OCI-LY1 (cell line): ENCODE measurements at regions not wholly inside any gene's neighbourhood (a gene's known extent, or its start where the extent isn't known, plus 50 kb on each side); places are given as distances from the start of the nearest gene placed in this dataset.

Source experiments
- H2AFZ ChIP-seq: fragments of 200-600 bp; sonication (generic), shearing (Covaris generic); 2 replicates; pipeline ENCODE4 v1.6.0; 2014; ENCODE audit warnings: antibody characterized with exemption, mild to moderate bottlenecking, low read length
- H3F3A ChIP-seq: fragments of 200-600 bp; sonication (generic), shearing (Covaris generic); 2 replicates; pipeline ENCODE4 v1.6.0; 2014; ENCODE audit warnings: mild to moderate bottlenecking, antibody characterized with exemption, low read length, moderate library complexity; ENCODE audit not compliant: insufficient read depth
- H3K27ac ChIP-seq: fragments of 200-600 bp; sonication (generic); 2 replicates; pipeline ENCODE4 v1.5.1; 2014; ENCODE audit warnings: low read length, mixed run types, mild to moderate bottlenecking, low read depth; ENCODE audit not compliant: poor library complexity, severe bottlenecking
- H3K27me3 ChIP-seq: fragments of 200-600 bp; sonication (generic); 2 replicates; pipeline ENCODE4 v1.6.0; 2014; ENCODE audit warnings: antibody characterized with exemption, mild to moderate bottlenecking, low read length, moderate library complexity; ENCODE audit not compliant: insufficient read depth
- H3K36me3 ChIP-seq: fragments of 200-600 bp; sonication (generic); 2 replicates; pipeline ENCODE4 v1.6.1; 2014; ENCODE audit warnings: mild to moderate bottlenecking, antibody characterized with exemption, low read length, moderate library complexity, mixed read lengths; ENCODE audit not compliant: insufficient read depth
- H3K4me1 ChIP-seq: fragments of 200-600 bp; sonication (generic); 2 replicates; pipeline ENCODE4 v1.5.1; 2014; ENCODE audit warnings: mild to moderate bottlenecking, low read length, moderate library complexity; ENCODE audit not compliant: insufficient read depth, severe bottlenecking
- H3K4me2 ChIP-seq: fragments of 200-600 bp; sonication (generic), shearing (Covaris generic); 2 replicates; pipeline ENCODE4 v1.6.1; 2014; ENCODE audit warnings: low read length
- H3K4me3 ChIP-seq: fragments of 200-600 bp; sonication (generic); 2 replicates; pipeline ENCODE4 v1.5.1; 2014; ENCODE audit warnings: low read length, low read depth, mild to moderate bottlenecking, mixed read lengths; ENCODE audit not compliant: poor library complexity, severe bottlenecking
- H3K79me2 ChIP-seq: fragments of 200-600 bp; shearing (Covaris generic); 2 replicates; pipeline ENCODE4 v1.6.1; 2016; ENCODE audit warnings: mixed run types, low read length, mixed read lengths; ENCODE audit not compliant: insufficient read depth
- H3K9ac ChIP-seq: fragments of 200-600 bp; sonication (generic), shearing (Covaris generic); 2 replicates; pipeline ENCODE4 v1.6.1; 2014; ENCODE audit warnings: mild to moderate bottlenecking, low read length, mixed read lengths
- H3K9me2 ChIP-seq: fragments of 200-600 bp; sonication (generic), shearing (Covaris generic); 2 replicates; pipeline ENCODE4 v1.6.1; 2014; ENCODE audit warnings: low read depth, mild to moderate bottlenecking, low read length, mixed read lengths
- H3K9me3 ChIP-seq: fragments of 200-600 bp; shearing (Covaris generic); 2 replicates; pipeline ENCODE4 v1.6.1; 2014; ENCODE audit warnings: low read length, mixed read lengths
- H4K20me1 ChIP-seq: fragments of 200-600 bp; sonication (generic), shearing (Covaris generic); 2 replicates; pipeline ENCODE4 v1.6.0; 2016; ENCODE audit warnings: mild to moderate bottlenecking, low read length; ENCODE audit not compliant: insufficient read depth
- EZH2 ChIP-seq: fragments of 200-600 bp; sonication (generic), shearing (Covaris generic); IDR thresholded peaks from 2 replicates; pipeline ENCODE4 v1.8.0; 2017; ENCODE audit warnings: borderline replicate concordance, mixed run types, mild to moderate bottlenecking, antibody characterized with exemption, low read length, moderate library complexity, mixed read lengths
- TF ChIP-seq, protein P1 (sequence below): fragments of 200-600 bp; sonication (generic), shearing (Covaris generic); IDR thresholded peaks from 2 replicates; pipeline ENCODE4 v1.5.1; 2017; ENCODE audit warnings: mild to moderate bottlenecking, antibody characterized with exemption, low read length, moderate library complexity, mixed read lengths

DNA sequence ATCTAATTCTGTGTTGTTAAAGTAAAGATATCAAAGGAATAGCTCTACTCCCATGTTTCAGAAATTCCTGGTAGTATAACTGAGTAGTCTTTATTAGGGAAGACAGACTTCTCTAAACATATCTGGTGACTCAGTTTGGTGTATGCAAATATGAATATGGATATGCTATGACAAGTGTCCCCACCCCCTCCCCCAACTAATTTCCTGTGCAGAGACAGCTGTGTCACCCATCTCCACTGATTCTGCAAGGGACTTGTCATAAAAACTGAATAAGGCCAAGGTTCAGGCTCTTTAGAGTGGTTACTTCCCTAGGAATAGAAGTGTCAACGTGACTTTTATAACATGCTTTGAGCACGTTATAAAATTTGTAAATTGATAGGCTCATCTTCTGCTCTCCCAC is 429.1 kb downstream of the DAD1 start:
- no peak overlapping the region for H3K27ac ChIP-seq

DNA sequence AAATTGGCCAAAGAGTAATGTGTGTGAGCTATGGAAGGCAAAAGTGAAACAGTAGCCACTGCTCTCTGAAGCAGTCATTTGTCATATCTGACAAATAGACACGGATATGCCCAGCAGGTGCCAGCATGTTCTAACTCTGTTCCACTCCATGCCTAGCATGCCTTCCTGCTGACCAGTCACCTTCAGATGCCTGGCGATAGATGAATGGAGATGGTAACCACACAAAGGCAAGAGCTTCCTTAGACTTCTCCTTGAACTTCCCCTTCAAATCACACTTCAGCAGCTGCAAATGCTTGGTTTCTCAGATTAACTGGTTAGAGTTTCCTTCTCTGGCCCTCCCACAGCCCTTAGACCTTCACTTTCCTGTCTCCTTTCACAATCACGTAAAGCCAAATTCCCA is 429.9 kb downstream of the DAD1 start:
- no peak overlapping the region for H3K9ac ChIP-seq
- H3F3A ChIP-seq, result no peaks in the 10 kb centered on the region
- H3K4me3 ChIP-seq, result no peak overlapping the region
- no peaks in the 10 kb centered on the region for H3K79me2 ChIP-seq
- no peaks in the 10 kb centered on the region for H3K9me2 ChIP-seq
- H3K36me3 ChIP-seq, result no peaks in the 10 kb centered on the region
- H3K9me3 ChIP-seq, result no peaks in the 10 kb centered on the region
- H3K27me3 ChIP-seq, result no peaks in the 10 kb centered on the region
- no peak for TF ChIP-seq EZH2
- TF ChIP-seq, protein P1, sequence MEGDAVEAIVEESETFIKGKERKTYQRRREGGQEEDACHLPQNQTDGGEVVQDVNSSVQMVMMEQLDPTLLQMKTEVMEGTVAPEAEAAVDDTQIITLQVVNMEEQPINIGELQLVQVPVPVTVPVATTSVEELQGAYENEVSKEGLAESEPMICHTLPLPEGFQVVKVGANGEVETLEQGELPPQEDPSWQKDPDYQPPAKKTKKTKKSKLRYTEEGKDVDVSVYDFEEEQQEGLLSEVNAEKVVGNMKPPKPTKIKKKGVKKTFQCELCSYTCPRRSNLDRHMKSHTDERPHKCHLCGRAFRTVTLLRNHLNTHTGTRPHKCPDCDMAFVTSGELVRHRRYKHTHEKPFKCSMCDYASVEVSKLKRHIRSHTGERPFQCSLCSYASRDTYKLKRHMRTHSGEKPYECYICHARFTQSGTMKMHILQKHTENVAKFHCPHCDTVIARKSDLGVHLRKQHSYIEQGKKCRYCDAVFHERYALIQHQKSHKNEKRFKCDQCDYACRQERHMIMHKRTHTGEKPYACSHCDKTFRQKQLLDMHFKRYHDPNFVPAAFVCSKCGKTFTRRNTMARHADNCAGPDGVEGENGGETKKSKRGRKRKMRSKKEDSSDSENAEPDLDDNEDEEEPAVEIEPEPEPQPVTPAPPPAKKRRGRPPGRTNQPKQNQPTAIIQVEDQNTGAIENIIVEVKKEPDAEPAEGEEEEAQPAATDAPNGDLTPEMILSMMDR, result no peak
- no peaks in the 10 kb centered on the region for H3K4me1 ChIP-seq
- no peak overlapping the region for H3K4me2 ChIP-seq
- H2AFZ ChIP-seq, result no peak overlapping the region
- H4K20me1 ChIP-seq, result no peaks in the 10 kb centered on the region
- H3K27ac ChIP-seq, result no peak overlapping the region

More for the DNA sequence above, 429.1 kb downstream of the DAD1 start:
- H3K4me3 ChIP-seq, result no peak overlapping the region
- H3K4me1 ChIP-seq, result no peaks in the 10 kb centered on the region
- no peaks in the 10 kb centered on the region for H3F3A ChIP-seq
- no peak overlapping the region for H2AFZ ChIP-seq
- no peak overlapping the region for H3K9ac ChIP-seq
- TF ChIP-seq, protein P1, result no peak
- no peak for TF ChIP-seq EZH2
- no peaks in the 10 kb centered on the region for H4K20me1 ChIP-seq
- H3K79me2 ChIP-seq, result no peaks in the 10 kb centered on the region
- H3K4me2 ChIP-seq, result no peak overlapping the region
- no peaks in the 10 kb centered on the region for H3K9me3 ChIP-seq
- no peaks in the 10 kb centered on the region for H3K9me2 ChIP-seq
- no peaks in the 10 kb centered on the region for H3K27me3 ChIP-seq
- H3K36me3 ChIP-seq, result no peaks in the 10 kb centered on the region

DNA sequence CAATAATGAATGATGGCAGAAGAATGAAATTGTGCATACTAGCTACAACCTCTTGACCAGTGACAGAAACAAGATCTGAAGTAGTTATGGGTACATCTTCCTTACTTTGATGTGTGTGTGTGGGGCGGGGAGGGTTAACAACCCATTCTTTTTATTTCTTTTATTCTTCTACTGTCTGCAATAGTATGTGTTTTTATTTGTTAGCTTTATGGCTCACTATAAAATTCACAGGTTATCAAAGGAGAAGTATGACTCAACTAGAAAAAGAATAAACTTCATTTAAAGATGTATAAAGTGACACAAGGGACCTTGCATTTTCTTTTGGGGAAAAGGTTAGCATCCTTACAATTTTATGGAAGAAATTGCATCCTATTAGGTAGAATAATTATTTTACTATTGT is 430.5 kb downstream of the DAD1 start:
- no peaks in the 10 kb centered on the region for H3K9me2 ChIP-seq
- no peak overlapping the region for H3K4me3 ChIP-seq
- H4K20me1 ChIP-seq, result no peaks in the 10 kb centered on the region
- H3K9me3 ChIP-seq, result no peaks in the 10 kb centered on the region
- H2AFZ ChIP-seq, result no peak overlapping the region
- H3K4me1 ChIP-seq, result no peaks in the 10 kb centered on the region
- no peak overlapping the region for H3K9ac ChIP-seq
- no peaks in the 10 kb centered on the region for H3K27me3 ChIP-seq
- H3K4me2 ChIP-seq, result no peak overlapping the region
- TF ChIP-seq EZH2, result no peak
- TF ChIP-seq, protein P1, result no peak
- H3K79me2 ChIP-seq, result no peaks in the 10 kb centered on the region
- H3F3A ChIP-seq, result no peaks in the 10 kb centered on the region
- H3K36me3 ChIP-seq, result no peaks in the 10 kb centered on the region
- no peak overlapping the region for H3K27ac ChIP-seq
